ENCODE measurements at regions not wholly inside any gene's neighbourhood (a gene's known extent, or its start where the extent isn't known, plus 50 kb on each side); places are given as distances from the start of the nearest gene placed in this dataset.

DNA sequence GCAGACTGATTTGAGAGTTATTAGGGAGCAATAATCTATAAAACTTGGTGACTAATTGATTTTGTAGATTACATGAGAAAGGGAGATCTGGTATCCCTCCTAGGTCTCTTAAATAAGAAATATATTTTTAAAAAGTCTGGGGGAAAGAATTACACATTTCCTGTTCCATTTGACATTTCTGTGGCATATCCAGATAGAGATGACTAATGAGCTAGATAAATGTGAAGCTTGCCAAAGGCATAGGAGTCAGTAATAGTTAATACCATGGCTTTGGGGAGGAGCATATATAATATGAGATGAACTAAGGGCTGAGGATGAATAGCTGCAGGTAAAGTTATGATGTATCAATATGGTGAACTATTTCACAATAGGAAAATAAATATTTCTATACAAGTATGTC, 663.7 kb downstream of the PTPRC start:
- no peak for TF ChIP-seq POLR2A (IDR thresholded peaks at IDR 0.05; ENCODE audit: low read depth, low read length)
- no peak for TF ChIP-seq CTCF (IDR thresholded peaks at IDR 0.05 in 2 of 3, conservative IDR thresholded peaks at IDR 0.05 in 1 of 3; ENCODE audit: control insufficient read depth in 2 of 3, extremely low read depth in 1 of 3, insufficient read depth in 1 of 3, low read depth in 3 of 3, low read length in 3 of 3)
- no peak for TF ChIP-seq ZSCAN29 (IDR thresholded peaks at IDR 0.05)
- no peak for TF ChIP-seq CREB1 (IDR thresholded peaks at IDR 0.05; ENCODE audit: low read depth)
- TF ChIP-seq CBX5 (IDR thresholded peaks at IDR 0.05; ENCODE audit: low read depth) = no peak
- TF ChIP-seq JUND (IDR thresholded peaks at IDR 0.05; ENCODE audit: low read depth, low read length) = no peak
- TF ChIP-seq TCF7 (IDR thresholded peaks at IDR 0.05; ENCODE audit: borderline replicate concordance) = no peak
- TF ChIP-seq ZNF274 (IDR thresholded peaks at IDR 0.05; ENCODE audit: insufficient read depth, insufficient read length) = no peak
- TF ChIP-seq KDM1A (IDR thresholded peaks at IDR 0.05; ENCODE audit: borderline replicate concordance) = no peak
- TF ChIP-seq, protein P1, sequence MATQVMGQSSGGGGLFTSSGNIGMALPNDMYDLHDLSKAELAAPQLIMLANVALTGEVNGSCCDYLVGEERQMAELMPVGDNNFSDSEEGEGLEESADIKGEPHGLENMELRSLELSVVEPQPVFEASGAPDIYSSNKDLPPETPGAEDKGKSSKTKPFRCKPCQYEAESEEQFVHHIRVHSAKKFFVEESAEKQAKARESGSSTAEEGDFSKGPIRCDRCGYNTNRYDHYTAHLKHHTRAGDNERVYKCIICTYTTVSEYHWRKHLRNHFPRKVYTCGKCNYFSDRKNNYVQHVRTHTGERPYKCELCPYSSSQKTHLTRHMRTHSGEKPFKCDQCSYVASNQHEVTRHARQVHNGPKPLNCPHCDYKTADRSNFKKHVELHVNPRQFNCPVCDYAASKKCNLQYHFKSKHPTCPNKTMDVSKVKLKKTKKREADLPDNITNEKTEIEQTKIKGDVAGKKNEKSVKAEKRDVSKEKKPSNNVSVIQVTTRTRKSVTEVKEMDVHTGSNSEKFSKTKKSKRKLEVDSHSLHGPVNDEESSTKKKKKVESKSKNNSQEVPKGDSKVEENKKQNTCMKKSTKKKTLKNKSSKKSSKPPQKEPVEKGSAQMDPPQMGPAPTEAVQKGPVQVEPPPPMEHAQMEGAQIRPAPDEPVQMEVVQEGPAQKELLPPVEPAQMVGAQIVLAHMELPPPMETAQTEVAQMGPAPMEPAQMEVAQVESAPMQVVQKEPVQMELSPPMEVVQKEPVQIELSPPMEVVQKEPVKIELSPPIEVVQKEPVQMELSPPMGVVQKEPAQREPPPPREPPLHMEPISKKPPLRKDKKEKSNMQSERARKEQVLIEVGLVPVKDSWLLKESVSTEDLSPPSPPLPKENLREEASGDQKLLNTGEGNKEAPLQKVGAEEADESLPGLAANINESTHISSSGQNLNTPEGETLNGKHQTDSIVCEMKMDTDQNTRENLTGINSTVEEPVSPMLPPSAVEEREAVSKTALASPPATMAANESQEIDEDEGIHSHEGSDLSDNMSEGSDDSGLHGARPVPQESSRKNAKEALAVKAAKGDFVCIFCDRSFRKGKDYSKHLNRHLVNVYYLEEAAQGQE (IDR thresholded peaks at IDR 0.05; ENCODE audit: low read depth, low read length) = no peak
- TF ChIP-seq, protein P2, sequence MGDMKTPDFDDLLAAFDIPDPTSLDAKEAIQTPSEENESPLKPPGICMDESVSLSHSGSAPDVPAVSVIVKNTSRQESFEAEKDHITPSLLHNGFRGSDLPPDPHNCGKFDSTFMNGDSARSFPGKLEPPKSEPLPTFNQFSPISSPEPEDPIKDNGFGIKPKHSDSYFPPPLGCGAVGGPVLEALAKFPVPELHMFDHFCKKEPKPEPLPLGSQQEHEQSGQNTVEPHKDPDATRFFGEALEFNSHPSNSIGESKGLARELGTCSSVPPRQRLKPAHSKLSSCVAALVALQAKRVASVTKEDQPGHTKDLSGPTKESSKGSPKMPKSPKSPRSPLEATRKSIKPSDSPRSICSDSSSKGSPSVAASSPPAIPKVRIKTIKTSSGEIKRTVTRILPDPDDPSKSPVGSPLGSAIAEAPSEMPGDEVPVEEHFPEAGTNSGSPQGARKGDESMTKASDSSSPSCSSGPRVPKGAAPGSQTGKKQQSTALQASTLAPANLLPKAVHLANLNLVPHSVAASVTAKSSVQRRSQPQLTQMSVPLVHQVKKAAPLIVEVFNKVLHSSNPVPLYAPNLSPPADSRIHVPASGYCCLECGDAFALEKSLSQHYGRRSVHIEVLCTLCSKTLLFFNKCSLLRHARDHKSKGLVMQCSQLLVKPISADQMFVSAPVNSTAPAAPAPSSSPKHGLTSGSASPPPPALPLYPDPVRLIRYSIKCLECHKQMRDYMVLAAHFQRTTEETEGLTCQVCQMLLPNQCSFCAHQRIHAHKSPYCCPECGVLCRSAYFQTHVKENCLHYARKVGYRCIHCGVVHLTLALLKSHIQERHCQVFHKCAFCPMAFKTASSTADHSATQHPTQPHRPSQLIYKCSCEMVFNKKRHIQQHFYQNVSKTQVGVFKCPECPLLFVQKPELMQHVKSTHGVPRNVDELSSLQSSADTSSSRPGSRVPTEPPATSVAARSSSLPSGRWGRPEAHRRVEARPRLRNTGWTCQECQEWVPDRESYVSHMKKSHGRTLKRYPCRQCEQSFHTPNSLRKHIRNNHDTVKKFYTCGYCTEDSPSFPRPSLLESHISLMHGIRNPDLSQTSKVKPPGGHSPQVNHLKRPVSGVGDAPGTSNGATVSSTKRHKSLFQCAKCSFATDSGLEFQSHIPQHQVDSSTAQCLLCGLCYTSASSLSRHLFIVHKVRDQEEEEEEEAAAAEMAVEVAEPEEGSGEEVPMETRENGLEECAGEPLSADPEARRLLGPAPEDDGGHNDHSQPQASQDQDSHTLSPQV (IDR thresholded peaks at IDR 0.05) = no peak
